ENCODE measurements at regions not wholly inside any gene's neighbourhood (a gene's known extent, or its start where the extent isn't known, plus 50 kb on each side); places are given as distances from the start of the nearest gene placed in this dataset.

- TF ChIP-seq EZH2 (IDR thresholded peaks at IDR 0.05; ENCODE audit: insufficient read depth, poor library complexity, severe bottlenecking) (no peak), EZH2phosphoT487 (IDR thresholded peaks at IDR 0.05; ENCODE audit: insufficient read depth, low read depth) (no peak)
Observed at GRCh38 chr2:175843625-175844024, 158.4 kb downstream of the LNPK start.

Measured in GM23248 (cell line).